ENCODE measurements at regions not wholly inside any gene's neighbourhood (a gene's known extent, or its start where the extent isn't known, plus 50 kb on each side); places are given as distances from the start of the nearest gene placed in this dataset.

DNA sequence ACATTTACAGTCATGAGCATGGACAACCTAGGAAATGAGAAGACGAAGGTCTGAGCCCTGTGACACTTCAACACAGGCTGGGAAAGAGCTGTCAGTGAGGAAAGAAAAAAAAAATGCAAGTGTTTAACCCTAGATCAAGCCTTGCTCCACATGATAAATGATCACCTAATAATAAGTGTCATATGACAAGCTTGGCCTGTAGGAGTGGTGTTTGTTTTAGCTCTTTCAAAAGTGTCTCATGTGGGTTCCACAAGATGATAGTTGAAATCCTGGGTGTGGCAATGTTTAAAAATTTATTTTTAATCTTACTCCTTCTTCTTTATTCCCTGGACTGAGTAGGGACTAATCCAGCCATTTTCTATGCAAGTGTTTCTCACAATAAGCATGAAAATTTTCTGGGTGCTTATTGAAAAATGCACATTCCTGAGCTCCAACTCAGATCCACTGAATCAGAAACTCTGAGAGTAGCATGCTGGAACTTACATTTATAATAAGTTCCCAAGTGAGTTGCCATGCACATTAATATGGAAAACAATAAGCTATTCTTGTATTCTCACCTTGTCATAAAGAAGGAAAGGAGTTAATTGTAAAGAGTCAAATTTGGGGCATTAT is 138.3 kb downstream of the AREG start:
- H3K4me3 ChIP-seq (ENCODE audit: control insufficient read depth in 2 of 3, extremely low read depth in 1 of 3, insufficient read depth in 2 of 3, low read depth in 1 of 3, low read length in 3 of 3), result no peak overlapping the region
- H3K4me1 ChIP-seq (ENCODE audit: control insufficient read depth, extremely low read depth, insufficient read depth, low read length), result no peaks in the 10 kb centered on the region
- no peaks in the 10 kb centered on the region for H3K79me2 ChIP-seq (ENCODE audit: control insufficient read depth, insufficient read depth, low read length)
- H3K9me3 ChIP-seq (ENCODE audit: control insufficient read depth, low read depth, low read length), result no peaks in the 10 kb centered on the region
- no peak for FAIRE-seq
- DNase-seq (ENCODE audit: low read depth, low spot score), result no peak
- no peak overlapping the region for H3K4me2 ChIP-seq (ENCODE audit: control insufficient read depth, extremely low read depth, insufficient read depth, low read depth, low read length)
- no peaks in the 10 kb centered on the region for H4K20me1 ChIP-seq (ENCODE audit: control insufficient read depth, extremely low read depth, insufficient read depth, low read length)
- H2AFZ ChIP-seq (ENCODE audit: control insufficient read depth, low read length), result no peak overlapping the region
- H3K36me3 ChIP-seq (ENCODE audit: control insufficient read depth in 2 of 2, extremely low read depth in 1 of 2, insufficient read depth in 2 of 2, low read length in 2 of 2), result no peaks in the 10 kb centered on the region
- no peak overlapping the region for H3K27ac ChIP-seq (ENCODE audit: control insufficient read depth, insufficient read depth, low read length)
- no peaks in the 10 kb centered on the region for H3K27me3 ChIP-seq (ENCODE audit: control insufficient read depth, extremely low read depth, insufficient read depth, low read length)
- H3K9me1 ChIP-seq (ENCODE audit: control insufficient read depth, extremely low read depth, insufficient read depth, low read length), result no peaks in the 10 kb centered on the region
- H3K9ac ChIP-seq (ENCODE audit: control insufficient read depth, extremely low read depth, insufficient read depth, low read length), result no peak overlapping the region
- dilution Hi-C loops (cut with MboI; ENCODE audit: extremely low pct_ligation_motif_present, low sequenced_read_pairs), result no loop called here
- TF ChIP-seq EZH2 (IDR thresholded peaks at IDR 0.05; ENCODE audit: low read length), result no peak
- TF ChIP-seq, protein P1, sequence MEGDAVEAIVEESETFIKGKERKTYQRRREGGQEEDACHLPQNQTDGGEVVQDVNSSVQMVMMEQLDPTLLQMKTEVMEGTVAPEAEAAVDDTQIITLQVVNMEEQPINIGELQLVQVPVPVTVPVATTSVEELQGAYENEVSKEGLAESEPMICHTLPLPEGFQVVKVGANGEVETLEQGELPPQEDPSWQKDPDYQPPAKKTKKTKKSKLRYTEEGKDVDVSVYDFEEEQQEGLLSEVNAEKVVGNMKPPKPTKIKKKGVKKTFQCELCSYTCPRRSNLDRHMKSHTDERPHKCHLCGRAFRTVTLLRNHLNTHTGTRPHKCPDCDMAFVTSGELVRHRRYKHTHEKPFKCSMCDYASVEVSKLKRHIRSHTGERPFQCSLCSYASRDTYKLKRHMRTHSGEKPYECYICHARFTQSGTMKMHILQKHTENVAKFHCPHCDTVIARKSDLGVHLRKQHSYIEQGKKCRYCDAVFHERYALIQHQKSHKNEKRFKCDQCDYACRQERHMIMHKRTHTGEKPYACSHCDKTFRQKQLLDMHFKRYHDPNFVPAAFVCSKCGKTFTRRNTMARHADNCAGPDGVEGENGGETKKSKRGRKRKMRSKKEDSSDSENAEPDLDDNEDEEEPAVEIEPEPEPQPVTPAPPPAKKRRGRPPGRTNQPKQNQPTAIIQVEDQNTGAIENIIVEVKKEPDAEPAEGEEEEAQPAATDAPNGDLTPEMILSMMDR (optimal IDR thresholded peaks at IDR 0.05 in 1 of 3, IDR thresholded peaks at IDR 0.05 in 1 of 3, conservative IDR thresholded peaks at IDR 0.05 in 1 of 3; ENCODE audit: extremely low read depth in 1 of 3, insufficient read depth in 2 of 3, low read length in 3 of 3), result no peak

DNA sequence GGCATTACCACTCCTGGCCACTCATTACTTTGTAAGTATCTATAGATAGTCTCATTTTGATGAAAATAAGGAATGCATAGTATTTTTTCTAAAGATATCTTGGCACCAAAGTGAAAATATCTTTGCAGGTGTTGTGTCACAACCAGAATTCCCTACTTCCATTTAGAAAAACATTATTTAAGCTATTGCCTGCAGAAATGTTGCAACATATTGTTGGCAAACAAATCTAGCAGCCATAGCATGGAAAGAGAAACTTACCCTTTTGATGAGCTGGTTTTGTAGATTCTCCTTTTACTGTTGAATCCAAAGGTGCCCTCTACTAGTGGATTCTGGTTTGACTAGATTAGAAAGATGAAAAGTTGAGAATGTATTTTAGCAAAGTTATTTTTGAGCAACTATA is 138.8 kb downstream of the AREG start:
- no peaks in the 10 kb centered on the region for H4K20me1 ChIP-seq (ENCODE audit: control insufficient read depth, extremely low read depth, insufficient read depth, low read length)
- dilution Hi-C loops (cut with MboI; ENCODE audit: extremely low pct_ligation_motif_present, low sequenced_read_pairs), result no loop called here
- no peak overlapping the region for H2AFZ ChIP-seq (ENCODE audit: control insufficient read depth, low read length)
- H3K27me3 ChIP-seq (ENCODE audit: control insufficient read depth, extremely low read depth, insufficient read depth, low read length), result no peaks in the 10 kb centered on the region
- no peak overlapping the region for H3K9ac ChIP-seq (ENCODE audit: control insufficient read depth, extremely low read depth, insufficient read depth, low read length)
- H3K27ac ChIP-seq (ENCODE audit: control insufficient read depth, insufficient read depth, low read length), result no peak overlapping the region
- DNase-seq (ENCODE audit: low read depth, low spot score), result no peak
- no peaks in the 10 kb centered on the region for H3K4me1 ChIP-seq (ENCODE audit: control insufficient read depth, extremely low read depth, insufficient read depth, low read length)
- no peak overlapping the region for H3K4me3 ChIP-seq (ENCODE audit: control insufficient read depth in 2 of 3, extremely low read depth in 1 of 3, insufficient read depth in 2 of 3, low read depth in 1 of 3, low read length in 3 of 3)
- no peaks in the 10 kb centered on the region for H3K79me2 ChIP-seq (ENCODE audit: control insufficient read depth, insufficient read depth, low read length)
- no peak for FAIRE-seq
- no peaks in the 10 kb centered on the region for H3K36me3 ChIP-seq (ENCODE audit: control insufficient read depth in 2 of 2, extremely low read depth in 1 of 2, insufficient read depth in 2 of 2, low read length in 2 of 2)
- TF ChIP-seq, protein P1 (optimal IDR thresholded peaks at IDR 0.05 in 1 of 3, IDR thresholded peaks at IDR 0.05 in 1 of 3, conservative IDR thresholded peaks at IDR 0.05 in 1 of 3; ENCODE audit: extremely low read depth in 1 of 3, insufficient read depth in 2 of 3, low read length in 3 of 3), result no peak
- TF ChIP-seq EZH2 (IDR thresholded peaks at IDR 0.05; ENCODE audit: low read length), result no peak
- H3K9me3 ChIP-seq (ENCODE audit: control insufficient read depth, low read depth, low read length), result no peaks in the 10 kb centered on the region
- H3K4me2 ChIP-seq (ENCODE audit: control insufficient read depth, extremely low read depth, insufficient read depth, low read depth, low read length), result no peak overlapping the region
- H3K9me1 ChIP-seq (ENCODE audit: control insufficient read depth, extremely low read depth, insufficient read depth, low read length), result no peaks in the 10 kb centered on the region
